ENCODE measurements at regions not wholly inside any gene's neighbourhood (a gene's known extent, or its start where the extent isn't known, plus 50 kb on each side); places are given as distances from the start of the nearest gene placed in this dataset.

- no peak for TF ChIP-seq MYC (IDR thresholded peaks at IDR 0.05; ENCODE audit: borderline replicate concordance, low read length)
- TF ChIP-seq MAZ (IDR thresholded peaks at IDR 0.05; ENCODE audit: borderline replicate concordance, low read depth, low read length), result no peak
- no peak for TF ChIP-seq CHD4 (IDR thresholded peaks at IDR 0.05; ENCODE audit: borderline replicate concordance)
- TF ChIP-seq, protein P1, sequence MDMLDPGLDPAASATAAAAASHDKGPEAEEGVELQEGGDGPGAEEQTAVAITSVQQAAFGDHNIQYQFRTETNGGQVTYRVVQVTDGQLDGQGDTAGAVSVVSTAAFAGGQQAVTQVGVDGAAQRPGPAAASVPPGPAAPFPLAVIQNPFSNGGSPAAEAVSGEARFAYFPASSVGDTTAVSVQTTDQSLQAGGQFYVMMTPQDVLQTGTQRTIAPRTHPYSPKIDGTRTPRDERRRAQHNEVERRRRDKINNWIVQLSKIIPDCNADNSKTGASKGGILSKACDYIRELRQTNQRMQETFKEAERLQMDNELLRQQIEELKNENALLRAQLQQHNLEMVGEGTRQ (IDR thresholded peaks at IDR 0.05), result no peak
- TF ChIP-seq EP300 (IDR thresholded peaks at IDR 0.05), result no peak
- TF ChIP-seq SMC3 (IDR thresholded peaks at IDR 0.05), result no peak
- TF ChIP-seq, protein P2, sequence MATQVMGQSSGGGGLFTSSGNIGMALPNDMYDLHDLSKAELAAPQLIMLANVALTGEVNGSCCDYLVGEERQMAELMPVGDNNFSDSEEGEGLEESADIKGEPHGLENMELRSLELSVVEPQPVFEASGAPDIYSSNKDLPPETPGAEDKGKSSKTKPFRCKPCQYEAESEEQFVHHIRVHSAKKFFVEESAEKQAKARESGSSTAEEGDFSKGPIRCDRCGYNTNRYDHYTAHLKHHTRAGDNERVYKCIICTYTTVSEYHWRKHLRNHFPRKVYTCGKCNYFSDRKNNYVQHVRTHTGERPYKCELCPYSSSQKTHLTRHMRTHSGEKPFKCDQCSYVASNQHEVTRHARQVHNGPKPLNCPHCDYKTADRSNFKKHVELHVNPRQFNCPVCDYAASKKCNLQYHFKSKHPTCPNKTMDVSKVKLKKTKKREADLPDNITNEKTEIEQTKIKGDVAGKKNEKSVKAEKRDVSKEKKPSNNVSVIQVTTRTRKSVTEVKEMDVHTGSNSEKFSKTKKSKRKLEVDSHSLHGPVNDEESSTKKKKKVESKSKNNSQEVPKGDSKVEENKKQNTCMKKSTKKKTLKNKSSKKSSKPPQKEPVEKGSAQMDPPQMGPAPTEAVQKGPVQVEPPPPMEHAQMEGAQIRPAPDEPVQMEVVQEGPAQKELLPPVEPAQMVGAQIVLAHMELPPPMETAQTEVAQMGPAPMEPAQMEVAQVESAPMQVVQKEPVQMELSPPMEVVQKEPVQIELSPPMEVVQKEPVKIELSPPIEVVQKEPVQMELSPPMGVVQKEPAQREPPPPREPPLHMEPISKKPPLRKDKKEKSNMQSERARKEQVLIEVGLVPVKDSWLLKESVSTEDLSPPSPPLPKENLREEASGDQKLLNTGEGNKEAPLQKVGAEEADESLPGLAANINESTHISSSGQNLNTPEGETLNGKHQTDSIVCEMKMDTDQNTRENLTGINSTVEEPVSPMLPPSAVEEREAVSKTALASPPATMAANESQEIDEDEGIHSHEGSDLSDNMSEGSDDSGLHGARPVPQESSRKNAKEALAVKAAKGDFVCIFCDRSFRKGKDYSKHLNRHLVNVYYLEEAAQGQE (IDR thresholded peaks at IDR 0.05), result no peak
Measured at GRCh38 chr6:80658926-80659325, 552.5 kb downstream of the BCKDHB start.
